HCT116 (cell line): ENCODE measurements at regions not wholly inside any gene's neighbourhood (a gene's known extent, or its start where the extent isn't known, plus 50 kb on each side); places are given as distances from the start of the nearest gene placed in this dataset.

Source experiments
- ATAC-seq: fragments of 200-7000 bp; cut with Tn5 transposase; 2 replicates; pipeline ENCODE4 v1.9.1; 2020; ENCODE audit warnings: mild to moderate bottlenecking, moderate library complexity
- BruUV-seq: library from RNA; stranded (reverse); fragments of 400-500 nt; replicated peaks from 2 replicates; lab custom pipeline; 2021; lab: Mats Ljungman, UMichigan
- CTCF ChIA-PET: fragments of 300-600 bp; sonication (Branson Sonifier 250); formaldehyde crosslinking; loops from one replicate; lab custom pipeline; 2021; ENCODE audit warnings: antibody characterized with exemption; lab: Charles Lee
- POLR2A ChIA-PET: fragments of 300-600, 350-600 bp; sonication (Branson Sonifier 250); formaldehyde crosslinking; loops from one replicate; lab custom pipeline; 2021; ENCODE audit warnings: antibody characterized with exemption; lab: Charles Lee
- RAD21 ChIA-PET, 2 experiments: fragments of 300-600 bp; sonication (Branson Sonifier 250); formaldehyde crosslinking; loops; one replicate each; lab custom pipeline; 2023; ENCODE audit warnings: low total read pairs in 2 of 2; ENCODE audit not compliant: uncharacterized antibody in 2 of 2, unreplicated experiment in 2 of 2, low non-redundant PET in 1 of 2; lab: Charles Lee
- DNase-seq: peaks from one replicate; pipeline ENCODE4 v3.0.0-alpha.2; 2010; ENCODE audit warnings: low read depth, low spot score
- H2AFZ ChIP-seq: fragments of 200-600 bp; shearing (Covaris generic), sonication (generic); 2 replicates; pipeline ENCODE4 v1.6.1; 2017; ENCODE audit warnings: low read depth, mixed run types, mixed read lengths, antibody characterized with exemption, low read length; ENCODE audit not compliant: poor library complexity, severe bottlenecking
- H3K27ac ChIP-seq: 2 replicates; pipeline ENCODE4 v1.5.1; 2012; ENCODE audit warnings: low read depth, low read length
- H3K27me3 ChIP-seq: fragments of 200-600 bp; sonication (generic); 2 replicates; pipeline ENCODE4 v1.6.1; 2016; ENCODE audit warnings: mixed run types, low read length, mixed read lengths; ENCODE audit not compliant: insufficient read depth
- H3K36me3 ChIP-seq, 2 experiments: fragments of 200-500 bp in 1 of 2; fragments of 200-600 bp in 1 of 2; sonication (Bioruptor generic) in 1 of 2; sonication (generic) in 1 of 2; 2 replicates each; pipeline versions ENCODE4 v1.5.1 to v1.6.1; 2014 to 2016; ENCODE audit warnings: low read length in 2 of 2, inconsistent platforms in 1 of 2, mixed read lengths in 1 of 2, mixed run types in 1 of 2; ENCODE audit not compliant: insufficient read depth in 2 of 2, control insufficient read depth in 1 of 2
- H3K4me1 ChIP-seq, 2 experiments: fragments of 200-600 bp in 1 of 2; sonication (generic) in 1 of 2; 2 replicates each; pipeline versions ENCODE4 v1.5.1 to v1.6.1; 2012 to 2017; ENCODE audit warnings: low read length in 2 of 2, inconsistent platforms in 1 of 2, mild to moderate bottlenecking in 1 of 2, mixed read lengths in 1 of 2, mixed run types in 1 of 2, moderate library complexity in 1 of 2; ENCODE audit not compliant: insufficient read depth in 2 of 2, control insufficient read depth in 1 of 2
- H3K4me2 ChIP-seq: fragments of 200-600 bp; sonication (generic); 2 replicates; pipeline ENCODE4 v1.6.1; 2017; ENCODE audit warnings: mixed run types, low read length, mixed read lengths
- H3K4me3 ChIP-seq, 2 experiments: fragments of 200-600 bp in 1 of 2; sonication (generic) in 1 of 2; replicated peaks in 1 of 2; 2 replicates each; pipeline ENCODE4 v1.5.1; 2011 to 2016; ENCODE audit warnings: low read length in 2 of 2, control low read depth in 1 of 2, low read depth in 1 of 2, mild to moderate bottlenecking in 1 of 2, mixed read lengths in 1 of 2, mixed run types in 1 of 2
- H3K79me2 ChIP-seq: fragments of 200-600 bp; sonication (generic); 2 replicates; pipeline ENCODE4 v1.6.1; 2017; ENCODE audit warnings: mild to moderate bottlenecking, mixed run types, low read length, moderate library complexity, mixed read lengths; ENCODE audit not compliant: insufficient read depth
- H3K9ac ChIP-seq: fragments of 200-600 bp; sonication (generic); 2 replicates; pipeline ENCODE4 v1.6.1; 2016; ENCODE audit warnings: low read length, mixed read lengths
- H3K9me2 ChIP-seq: fragments of 200-600 bp; sonication (generic), shearing (Covaris generic); 2 replicates; pipeline ENCODE4 v1.6.1; 2017; ENCODE audit warnings: mixed run types, mild to moderate bottlenecking, moderate library complexity; ENCODE audit not compliant: insufficient read depth
- H3K9me3 ChIP-seq, 2 experiments: fragments of 200-500 bp in 1 of 2; fragments of 200-600 bp in 1 of 2; sonication (Bioruptor generic) in 1 of 2; sonication (generic) in 1 of 2; 2 replicates each; pipeline ENCODE4 v1.6.1; 2014 to 2017; ENCODE audit warnings: low read length in 2 of 2, mixed read lengths in 2 of 2, inconsistent platforms in 1 of 2, low read depth in 1 of 2, mild to moderate bottlenecking in 1 of 2, mixed run types in 1 of 2, moderate library complexity in 1 of 2; ENCODE audit not compliant: control insufficient read depth in 1 of 2, insufficient read depth in 1 of 2
- H4K20me1 ChIP-seq: fragments of 200-600 bp; sonication (generic), shearing (Covaris generic); 2 replicates; pipeline ENCODE4 v1.6.1; 2017; ENCODE audit warnings: mixed run types, mild to moderate bottlenecking, moderate library complexity; ENCODE audit not compliant: insufficient read depth
- CBX3 ChIP-seq: IDR thresholded peaks from 2 replicates; pipeline ENCODE4 v1.6.1; 2012; ENCODE audit warnings: low read depth
- EGR1 ChIP-seq: IDR thresholded peaks from 2 replicates; pipeline ENCODE4 v1.6.1; 2012; ENCODE audit warnings: low read depth
- ELF1 ChIP-seq: IDR thresholded peaks from 2 replicates; pipeline ENCODE4 v1.6.1; 2012; ENCODE audit warnings: low read depth, borderline replicate concordance
- EZH2 ChIP-seq: fragments of 200-600 bp; sonication (generic); IDR thresholded peaks from 2 replicates; pipeline ENCODE4 v1.6.1; 2017; ENCODE audit warnings: antibody characterized with exemption, mixed run types
- EZH2phosphoT487 ChIP-seq: fragments of 200-600 bp; IDR thresholded peaks from 2 replicates; pipeline ENCODE4 v1.6.1; 2018; ENCODE audit warnings: antibody characterized with exemption, borderline replicate concordance
- FOSL1 ChIP-seq: IDR thresholded peaks from 2 replicates; pipeline ENCODE4 v1.6.1; 2012; ENCODE audit warnings: low read depth
- MAX ChIP-seq: IDR thresholded peaks from 2 replicates; pipeline ENCODE4 v1.6.1; 2012
- POLR2A ChIP-seq: IDR thresholded peaks from 2 replicates; pipeline ENCODE4 v1.7.0; 2011; ENCODE audit warnings: borderline replicate concordance; ENCODE audit not compliant: insufficient read depth, insufficient read length; ENCODE audit errors: extremely low read depth
- REST ChIP-seq: IDR thresholded peaks from 2 replicates; pipeline ENCODE4 v1.6.1; 2012; ENCODE audit warnings: low read depth
- SIN3A ChIP-seq: IDR thresholded peaks from 2 replicates; pipeline ENCODE4 v1.6.1; 2012; ENCODE audit warnings: low read depth
- SP1 ChIP-seq: IDR thresholded peaks from 2 replicates; pipeline ENCODE4 v1.6.1; 2012; ENCODE audit warnings: low read depth
- SRF ChIP-seq: IDR thresholded peaks from 2 replicates; pipeline ENCODE4 v1.6.1; 2012; ENCODE audit warnings: low read depth
- TCF7L2 ChIP-seq: IDR thresholded peaks from 2 replicates; pipeline ENCODE4 v1.7.0; 2011; ENCODE audit warnings: borderline replicate concordance, inconsistent platforms; ENCODE audit not compliant: insufficient read depth, insufficient read length; ENCODE audit errors: extremely low read depth
- YY1 ChIP-seq: IDR thresholded peaks from 2 replicates; pipeline ENCODE4 v1.6.1; 2011; ENCODE audit warnings: low read length, low read depth, moderate library complexity, mild to moderate bottlenecking; ENCODE audit not compliant: insufficient replicate concordance; ENCODE audit errors: extremely low read depth
- ZNF274 ChIP-seq: fragments of 200-500 bp; sonication (Bioruptor generic); IDR thresholded peaks from 2 replicates; pipeline ENCODE4 v1.6.1; 2014; ENCODE audit warnings: mild to moderate bottlenecking, low read depth, low read length, inconsistent platforms
- intact Hi-C: fragments of 100-400 bp; cut with micrococcal nuclease; formaldehyde crosslinking; loops from 2 replicates; pipeline ENCODE4 v1.10.0; 2022
- TF ChIP-seq, protein P1 (sequence below), 3 experiments: fragments of 200-600 bp in 1 of 3; sonication (generic) in 1 of 3; IDR thresholded peaks in 2 of 3; conservative IDR thresholded peaks in 1 of 3; 2 replicates each; pipeline ENCODE4 v1.5.1; 2012 to 2017; ENCODE audit warnings: low read depth in 2 of 3, low read length in 2 of 3, antibody characterized with exemption in 1 of 3, borderline replicate concordance in 1 of 3, control low read depth in 1 of 3, mild to moderate bottlenecking in 1 of 3, mixed read lengths in 1 of 3, mixed run types in 1 of 3, moderate library complexity in 1 of 3; ENCODE audit not compliant: insufficient read depth in 1 of 3
- TF ChIP-seq, protein P2 (sequence below): IDR thresholded peaks from 2 replicates; pipeline ENCODE4 v1.6.1; 2012

GRCh38 chr3:104437891-104438290 lies 928.8 kb upstream of the ALCAM start:
- H2AFZ ChIP-seq = no peak overlapping the region
- H3K9ac ChIP-seq = peak overlapping the region; percentile 55
- DNase-seq (no peak), ATAC-seq (peak; percentile 26; the same call in 1 of the 2 replicates)
- peak overlapping the region; percentile 70 for H3K4me2 ChIP-seq
- H3K4me1 ChIP-seq = peaks cover 46 to 73% of the 10 kb centered on the region in 2 experiments
- intact Hi-C loops = loop anchor here (2.0 kb wide), 1 partner anchor 929 kb away; the partner anchor contains the start of gene ALCAM
- peaks cover 0 to 23% of the 10 kb centered on the region in 2 experiments; a peak in 1 of 4 replicates for H3K36me3 ChIP-seq
- TF ChIP-seq ZNF274 (no peak), ELF1 (no peak), SRF (no peak), POLR2A (no peak), EZH2phosphoT487 (no peak), SIN3A (no peak), YY1 (no peak), EZH2 (no peak), MAX (no peak), SP1 (no peak), TCF7L2 (no peak), CBX3 (no peak), FOSL1 (no peak), REST (no peak), EGR1 (no peak)
- TF ChIP-seq, protein P1, sequence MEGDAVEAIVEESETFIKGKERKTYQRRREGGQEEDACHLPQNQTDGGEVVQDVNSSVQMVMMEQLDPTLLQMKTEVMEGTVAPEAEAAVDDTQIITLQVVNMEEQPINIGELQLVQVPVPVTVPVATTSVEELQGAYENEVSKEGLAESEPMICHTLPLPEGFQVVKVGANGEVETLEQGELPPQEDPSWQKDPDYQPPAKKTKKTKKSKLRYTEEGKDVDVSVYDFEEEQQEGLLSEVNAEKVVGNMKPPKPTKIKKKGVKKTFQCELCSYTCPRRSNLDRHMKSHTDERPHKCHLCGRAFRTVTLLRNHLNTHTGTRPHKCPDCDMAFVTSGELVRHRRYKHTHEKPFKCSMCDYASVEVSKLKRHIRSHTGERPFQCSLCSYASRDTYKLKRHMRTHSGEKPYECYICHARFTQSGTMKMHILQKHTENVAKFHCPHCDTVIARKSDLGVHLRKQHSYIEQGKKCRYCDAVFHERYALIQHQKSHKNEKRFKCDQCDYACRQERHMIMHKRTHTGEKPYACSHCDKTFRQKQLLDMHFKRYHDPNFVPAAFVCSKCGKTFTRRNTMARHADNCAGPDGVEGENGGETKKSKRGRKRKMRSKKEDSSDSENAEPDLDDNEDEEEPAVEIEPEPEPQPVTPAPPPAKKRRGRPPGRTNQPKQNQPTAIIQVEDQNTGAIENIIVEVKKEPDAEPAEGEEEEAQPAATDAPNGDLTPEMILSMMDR (IDR thresholded peaks at IDR 0.05 in 2 of 3, conservative IDR thresholded peaks at IDR 0.05 in 1 of 3; ENCODE audit: borderline replicate concordance in 1 of 3, insufficient read depth in 1 of 3, low read depth in 2 of 3, low read length in 2 of 3) = no peak
- TF ChIP-seq, protein P2, sequence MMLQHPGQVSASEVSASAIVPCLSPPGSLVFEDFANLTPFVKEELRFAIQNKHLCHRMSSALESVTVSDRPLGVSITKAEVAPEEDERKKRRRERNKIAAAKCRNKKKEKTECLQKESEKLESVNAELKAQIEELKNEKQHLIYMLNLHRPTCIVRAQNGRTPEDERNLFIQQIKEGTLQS = no peak
- H3K4me3 ChIP-seq = peak overlapping the region in 1 of 2 experiments; percentile 26; a peak in 2 of 4 replicates
- no peaks in the 10 kb centered on the region; the same call in 1 of the 2 replicates for H4K20me1 ChIP-seq
- ChIA-PET RAD21 (no interaction called here), POLR2A (no interaction called here), CTCF (interaction anchor here (1.5 kb wide), 1 partner anchor 23 kb away, joined by 3 read pairs; no protein-coding TSS in a partner anchor)
- peak overlapping the region; percentile 61 for H3K27ac ChIP-seq
- no peaks in the 10 kb centered on the region for H3K9me2 ChIP-seq
- H3K27me3 ChIP-seq = no peaks in the 10 kb centered on the region
- H3K79me2 ChIP-seq = peaks cover 84% of the 10 kb centered on the region
- no peaks in the 10 kb centered on the region for H3K9me3 ChIP-seq
- no TSS peak for BruUV-seq
